Retinal pigment epithelial cell (primary cell): ENCODE measurements at regions not wholly inside any gene's neighbourhood (a gene's known extent, or its start where the extent isn't known, plus 50 kb on each side); places are given as distances from the start of the nearest gene placed in this dataset.

Source experiments
- DNase-seq: peaks from one replicate; pipeline ENCODE4 v3.0.0-alpha.2; 2010; ENCODE audit warnings: low read depth
- H3K4me3 ChIP-seq: 2 replicates; pipeline ENCODE4 v1.5.1; 2011; ENCODE audit warnings: mild to moderate bottlenecking, low read length, control low read depth, moderate library complexity
- TF ChIP-seq, protein P1 (sequence below): conservative IDR thresholded peaks from 2 replicates; pipeline ENCODE4 v1.5.1; 2011; ENCODE audit warnings: low read depth, low read length, control low read depth, inconsistent platforms

- no peak for DNase-seq
- TF ChIP-seq, protein P1, sequence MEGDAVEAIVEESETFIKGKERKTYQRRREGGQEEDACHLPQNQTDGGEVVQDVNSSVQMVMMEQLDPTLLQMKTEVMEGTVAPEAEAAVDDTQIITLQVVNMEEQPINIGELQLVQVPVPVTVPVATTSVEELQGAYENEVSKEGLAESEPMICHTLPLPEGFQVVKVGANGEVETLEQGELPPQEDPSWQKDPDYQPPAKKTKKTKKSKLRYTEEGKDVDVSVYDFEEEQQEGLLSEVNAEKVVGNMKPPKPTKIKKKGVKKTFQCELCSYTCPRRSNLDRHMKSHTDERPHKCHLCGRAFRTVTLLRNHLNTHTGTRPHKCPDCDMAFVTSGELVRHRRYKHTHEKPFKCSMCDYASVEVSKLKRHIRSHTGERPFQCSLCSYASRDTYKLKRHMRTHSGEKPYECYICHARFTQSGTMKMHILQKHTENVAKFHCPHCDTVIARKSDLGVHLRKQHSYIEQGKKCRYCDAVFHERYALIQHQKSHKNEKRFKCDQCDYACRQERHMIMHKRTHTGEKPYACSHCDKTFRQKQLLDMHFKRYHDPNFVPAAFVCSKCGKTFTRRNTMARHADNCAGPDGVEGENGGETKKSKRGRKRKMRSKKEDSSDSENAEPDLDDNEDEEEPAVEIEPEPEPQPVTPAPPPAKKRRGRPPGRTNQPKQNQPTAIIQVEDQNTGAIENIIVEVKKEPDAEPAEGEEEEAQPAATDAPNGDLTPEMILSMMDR: no peak
- no peak overlapping the region for H3K4me3 ChIP-seq
Measured at GRCh38 chr13:110010404-110011138, 224.2 kb upstream of the IRS2 start.

GRCh38 chr13:110008816-110009215 lies 222.4 kb upstream of the IRS2 start:
- TF ChIP-seq, protein P1: no peak
- no peak overlapping the region for H3K4me3 ChIP-seq
- no peak for DNase-seq

DNA sequence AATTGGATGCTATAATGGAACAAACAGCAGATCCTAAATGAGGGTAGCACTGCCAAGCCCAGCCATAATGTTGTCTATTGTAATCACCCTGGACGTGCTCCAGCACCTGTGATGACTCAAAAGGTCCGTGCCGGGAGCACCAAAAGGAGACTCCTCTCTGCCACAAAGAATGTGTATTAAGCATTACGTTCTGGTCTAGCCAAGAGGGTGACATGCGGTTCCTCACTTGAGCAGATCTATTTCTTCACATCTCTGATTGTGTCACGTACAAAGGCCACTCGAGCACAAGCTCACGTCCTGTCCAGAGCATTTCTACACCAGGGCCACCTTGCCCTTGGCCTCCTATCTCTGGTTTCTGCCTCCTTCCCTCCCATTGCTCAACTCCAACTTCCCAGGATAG lies 219.9 kb upstream of the IRS2 start:
- DNase-seq: no peak
- no peak overlapping the region for H3K4me3 ChIP-seq
- TF ChIP-seq, protein P1: no peak

GRCh38 chr13:110005563-110005962 lies 219.2 kb upstream of the IRS2 start:
- DNase-seq: no peak
- H3K4me3 ChIP-seq: no peak overlapping the region
- TF ChIP-seq, protein P1: no peak

DNA sequence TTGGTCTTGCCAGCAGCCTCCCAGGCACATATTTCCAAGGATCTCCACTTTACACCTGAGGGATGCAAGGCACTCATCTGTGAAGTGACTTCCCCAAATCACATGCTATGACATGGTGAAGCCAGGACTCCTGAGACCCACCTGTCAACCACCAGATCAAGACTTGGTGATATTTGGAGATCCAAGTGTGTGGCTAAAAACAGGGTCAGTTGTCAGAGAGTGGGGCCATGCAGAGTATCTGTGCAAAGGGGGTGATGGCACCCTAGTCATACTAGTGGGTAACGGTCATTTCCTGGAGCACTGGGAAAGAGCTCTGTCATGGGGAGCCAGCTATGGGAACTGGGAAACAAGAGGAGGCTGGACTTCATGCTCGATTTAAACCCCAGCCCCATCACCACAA lies 218.4 kb upstream of the IRS2 start:
- TF ChIP-seq, protein P1: no peak

GRCh38 chr13:110001670-110002275 lies 215.4 kb upstream of the IRS2 start:
- DNase-seq: no peak
- TF ChIP-seq, protein P1: no peak
- no peak overlapping the region for H3K4me3 ChIP-seq

More for the DNA sequence above, 218.4 kb upstream of the IRS2 start:
- DNase-seq: no peak
- H3K4me3 ChIP-seq: no peak overlapping the region
